ENCODE measurements at regions not wholly inside any gene's neighbourhood (a gene's known extent, or its start where the extent isn't known, plus 50 kb on each side); places are given as distances from the start of the nearest gene placed in this dataset.

DNA sequence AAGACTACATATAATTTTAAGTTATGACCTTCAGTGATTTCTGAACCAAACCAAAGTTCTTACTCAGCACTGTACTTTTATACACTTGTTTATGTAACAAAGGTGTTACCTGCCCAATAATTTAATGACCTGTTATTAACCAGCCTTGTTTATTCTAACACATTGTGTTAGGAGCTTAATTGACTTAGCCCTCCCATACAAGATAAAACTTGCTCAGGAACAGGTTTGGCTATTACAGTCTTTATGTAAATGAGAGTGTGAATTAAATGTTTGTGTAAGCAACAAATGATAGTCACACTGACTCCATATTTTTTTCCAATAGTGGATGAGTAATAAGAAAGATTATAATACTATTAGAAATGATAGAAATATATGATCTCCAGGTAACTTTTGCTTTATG, 51.8 kb upstream of the MYCBP2 start:
- no peak for DNase-seq

DNA sequence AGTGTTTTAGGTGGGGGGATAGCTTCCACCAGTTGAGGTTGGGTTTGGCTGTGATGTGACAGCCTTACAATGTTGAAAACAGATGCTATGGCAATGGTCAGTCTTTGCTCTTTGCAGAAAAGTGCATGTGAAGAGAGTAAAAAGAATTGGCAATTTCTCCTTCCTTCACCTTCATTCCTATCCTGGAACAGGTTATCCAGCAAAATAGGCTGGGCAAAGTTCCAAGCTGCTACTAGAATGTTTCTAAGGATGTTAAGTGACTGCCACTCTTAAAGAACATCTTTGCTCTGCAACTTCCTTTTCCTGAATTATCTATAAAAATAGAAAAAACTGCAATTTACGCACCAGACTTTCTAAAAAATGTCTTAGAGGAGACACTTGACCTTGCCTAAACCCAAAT, 50.1 kb upstream of the MYCBP2 start:
- no peak for DNase-seq
